ENCODE measurements at regions not wholly inside any gene's neighbourhood (a gene's known extent, or its start where the extent isn't known, plus 50 kb on each side); places are given as distances from the start of the nearest gene placed in this dataset.

DNA sequence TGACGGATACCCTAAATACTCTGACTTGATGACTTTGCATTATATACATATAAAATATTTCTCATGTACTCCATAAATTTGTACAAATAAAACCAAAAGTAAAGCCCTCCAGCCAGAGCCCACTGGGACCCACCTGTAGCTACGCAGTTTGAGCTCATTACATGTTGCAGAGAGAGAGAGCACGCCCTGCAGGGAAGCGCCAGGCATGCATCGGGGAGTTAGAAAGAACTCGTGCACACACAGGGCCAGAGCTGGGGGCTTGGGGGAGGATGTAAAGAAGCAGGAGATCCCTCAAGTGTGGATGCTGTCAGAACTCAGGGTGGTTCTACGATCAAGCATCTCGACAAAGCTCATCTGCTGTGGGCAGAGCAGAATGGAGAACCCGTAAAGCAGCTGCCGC lies 178.5 kb upstream of the RTL1 start:
- Histone ChIP-seq H3K9me3 (no peaks in the 10 kb centered on the region), H3K36me3 (no peaks in the 10 kb centered on the region), H3K4me1 (peaks cover 8% of the 10 kb centered on the region), H3K27ac (no peak overlapping the region), H3K4me3 (no peak overlapping the region), H3K27me3 (no peaks in the 10 kb centered on the region)
- DNase-seq (ENCODE audit: extremely low spot score in 2 of 2) = peak in 1 of 2 donors; percentile 47
- TF ChIP-seq POLR2A (IDR thresholded peaks at IDR 0.05) (no peak), POLR2AphosphoS5 (IDR thresholded peaks at IDR 0.05; ENCODE audit: insufficient read depth in 1 of 2, low read depth in 1 of 2) (no peak)
- TF ChIP-seq, protein P1, sequence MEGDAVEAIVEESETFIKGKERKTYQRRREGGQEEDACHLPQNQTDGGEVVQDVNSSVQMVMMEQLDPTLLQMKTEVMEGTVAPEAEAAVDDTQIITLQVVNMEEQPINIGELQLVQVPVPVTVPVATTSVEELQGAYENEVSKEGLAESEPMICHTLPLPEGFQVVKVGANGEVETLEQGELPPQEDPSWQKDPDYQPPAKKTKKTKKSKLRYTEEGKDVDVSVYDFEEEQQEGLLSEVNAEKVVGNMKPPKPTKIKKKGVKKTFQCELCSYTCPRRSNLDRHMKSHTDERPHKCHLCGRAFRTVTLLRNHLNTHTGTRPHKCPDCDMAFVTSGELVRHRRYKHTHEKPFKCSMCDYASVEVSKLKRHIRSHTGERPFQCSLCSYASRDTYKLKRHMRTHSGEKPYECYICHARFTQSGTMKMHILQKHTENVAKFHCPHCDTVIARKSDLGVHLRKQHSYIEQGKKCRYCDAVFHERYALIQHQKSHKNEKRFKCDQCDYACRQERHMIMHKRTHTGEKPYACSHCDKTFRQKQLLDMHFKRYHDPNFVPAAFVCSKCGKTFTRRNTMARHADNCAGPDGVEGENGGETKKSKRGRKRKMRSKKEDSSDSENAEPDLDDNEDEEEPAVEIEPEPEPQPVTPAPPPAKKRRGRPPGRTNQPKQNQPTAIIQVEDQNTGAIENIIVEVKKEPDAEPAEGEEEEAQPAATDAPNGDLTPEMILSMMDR (IDR thresholded peaks at IDR 0.05) = no peak
- intact Hi-C loops (cut with DNase I) = no loop called here

DNA sequence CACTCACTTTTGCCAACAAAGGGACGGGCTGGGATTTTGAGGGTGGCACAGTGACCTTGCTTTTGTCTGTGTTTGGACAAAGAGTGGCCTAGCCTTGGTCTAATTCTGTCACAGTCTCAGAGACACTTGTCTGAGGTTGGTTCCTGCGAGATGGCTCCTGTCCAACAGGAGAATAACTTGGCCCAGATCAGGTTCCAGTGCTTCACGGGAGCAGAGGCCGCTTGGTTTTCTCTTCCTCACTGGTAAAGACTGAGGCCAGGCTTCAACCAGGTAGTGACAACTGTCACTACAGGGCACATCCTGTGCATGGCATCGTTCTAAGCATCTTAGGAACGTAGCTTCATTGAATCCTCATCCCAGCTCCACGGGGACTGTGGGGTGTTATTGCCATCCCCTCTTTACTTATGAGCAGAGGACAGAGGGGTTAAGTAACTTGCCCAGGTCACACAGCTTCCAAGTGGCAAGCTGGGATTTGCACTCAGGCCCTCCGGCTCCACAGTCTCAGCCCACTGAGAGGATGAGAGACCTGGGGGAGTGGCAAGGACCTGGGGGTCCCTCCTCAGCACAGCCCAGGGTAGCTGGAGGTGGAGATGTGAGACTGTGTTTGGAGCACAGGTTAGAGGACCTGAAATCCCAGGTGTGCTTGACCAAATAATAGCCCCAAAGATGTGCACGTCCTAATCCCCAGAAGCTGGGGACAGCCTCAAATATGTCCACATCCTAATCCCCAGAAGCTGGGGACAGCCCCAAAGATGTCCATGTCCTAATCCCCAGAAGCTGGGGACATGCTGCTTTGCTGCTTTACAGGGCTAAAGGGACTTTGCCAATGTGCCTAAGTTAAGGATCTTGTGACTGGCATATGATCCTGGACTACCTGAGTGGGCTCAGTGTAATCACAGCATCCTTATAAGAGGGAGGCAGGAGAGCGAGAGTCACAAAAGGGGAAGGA lies 179.2 kb upstream of the RTL1 start:
- Histone ChIP-seq H3K4me3 (no peak overlapping the region), H3K27ac (no peak overlapping the region), H3K9me3 (no peaks in the 10 kb centered on the region), H3K4me1 (peaks cover under 1% of the 10 kb centered on the region), H3K36me3 (no peaks in the 10 kb centered on the region), H3K27me3 (no peaks in the 10 kb centered on the region)
- TF ChIP-seq POLR2A (IDR thresholded peaks at IDR 0.05) = no peak
- TF ChIP-seq, protein P1 (IDR thresholded peaks at IDR 0.05) = no peak
- TF ChIP-seq POLR2AphosphoS5 (IDR thresholded peaks at IDR 0.05; ENCODE audit: insufficient read depth in 1 of 2, low read depth in 1 of 2) = no peak
- intact Hi-C loops (cut with DNase I) = no loop called here
- peak in 1 of 2 donors; percentile 47 for DNase-seq (ENCODE audit: extremely low spot score in 2 of 2)

DNA sequence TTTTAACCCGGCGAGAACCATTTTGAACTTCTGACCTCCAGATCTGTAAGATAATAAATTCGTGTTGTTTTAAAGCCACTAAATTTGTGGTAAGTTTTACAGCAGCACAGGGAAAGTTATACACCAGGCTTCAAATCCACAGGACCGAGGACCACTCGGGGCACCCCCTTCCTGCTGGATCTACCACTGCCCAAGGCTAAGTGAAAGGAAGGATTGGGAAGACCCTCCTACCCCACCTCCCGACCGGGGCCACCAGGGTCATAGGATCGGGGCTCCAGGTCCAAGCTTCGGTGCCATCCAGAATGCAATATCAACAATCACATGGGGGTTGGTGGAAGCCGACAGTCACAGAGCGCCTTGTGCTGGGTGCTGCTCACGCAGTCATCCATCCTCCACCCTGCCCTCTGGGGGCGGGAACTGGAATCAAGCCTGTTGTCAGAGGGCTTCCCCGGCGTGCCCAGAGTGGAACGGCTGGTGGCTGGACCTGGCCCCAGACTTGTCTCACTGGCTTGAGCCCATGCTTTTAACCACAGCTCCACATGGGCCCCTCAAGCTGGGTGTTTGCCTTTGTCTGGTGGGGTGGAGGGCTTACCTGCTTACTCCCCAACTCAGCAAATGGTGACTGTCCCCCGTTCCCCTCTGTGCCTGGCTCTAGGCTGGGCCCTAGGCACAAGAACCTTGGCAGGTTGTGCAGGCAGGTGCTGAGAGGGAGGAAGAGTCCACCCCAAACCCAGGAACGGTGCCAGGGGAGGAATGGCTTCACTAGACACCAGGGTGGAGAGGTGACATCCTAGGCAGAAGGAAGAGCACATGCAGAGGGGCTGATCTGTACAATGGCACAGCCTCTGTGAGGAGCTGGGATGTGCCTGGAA lies 180.3 kb upstream of the RTL1 start:
- Histone ChIP-seq H3K4me1 (peaks cover 4% of the 10 kb centered on the region), H3K4me3 (no peak overlapping the region), H3K9me3 (no peaks in the 10 kb centered on the region), H3K27ac (no peak overlapping the region), H3K36me3 (no peaks in the 10 kb centered on the region), H3K27me3 (no peaks in the 10 kb centered on the region)
- DNase-seq (ENCODE audit: extremely low spot score in 2 of 2) = no peak
- intact Hi-C loops (cut with DNase I) = no loop called here
- TF ChIP-seq POLR2A (IDR thresholded peaks at IDR 0.05) (no peak), POLR2AphosphoS5 (IDR thresholded peaks at IDR 0.05; ENCODE audit: insufficient read depth in 1 of 2, low read depth in 1 of 2) (no peak)
- TF ChIP-seq, protein P1 (IDR thresholded peaks at IDR 0.05) = no peak

DNA sequence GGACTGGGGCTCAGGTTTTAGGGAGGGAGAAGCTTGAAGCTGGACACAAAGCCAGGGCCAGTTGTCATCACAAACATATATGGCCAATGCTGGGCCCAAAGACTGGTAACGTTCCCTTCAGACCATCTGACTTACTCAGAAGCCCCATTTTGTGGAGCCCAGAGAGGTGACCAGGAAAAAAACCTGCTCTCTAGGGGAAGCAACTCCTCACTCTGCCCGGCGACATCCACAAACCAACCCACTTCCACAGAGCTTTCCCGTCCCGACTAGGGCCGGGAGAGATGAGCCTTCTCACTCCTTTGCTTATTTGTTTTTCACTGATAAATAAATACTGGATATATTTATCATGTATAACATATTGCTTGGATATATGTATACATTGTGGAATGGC lies 180.9 kb upstream of the RTL1 start:
- intact Hi-C loops (cut with DNase I) = no loop called here
- TF ChIP-seq POLR2AphosphoS5 (IDR thresholded peaks at IDR 0.05; ENCODE audit: insufficient read depth in 1 of 2, low read depth in 1 of 2) (no peak), POLR2A (IDR thresholded peaks at IDR 0.05) (no peak)
- TF ChIP-seq, protein P1 (IDR thresholded peaks at IDR 0.05) = no peak
- DNase-seq (ENCODE audit: extremely low spot score in 2 of 2) = no peak
- H3K27me3 ChIP-seq = no peaks in the 10 kb centered on the region
- no peaks in the 10 kb centered on the region for H3K36me3 ChIP-seq
- H3K4me3 ChIP-seq = no peak overlapping the region
- H3K4me1 ChIP-seq = peaks cover 4% of the 10 kb centered on the region
- H3K27ac ChIP-seq = no peak overlapping the region
- no peaks in the 10 kb centered on the region for H3K9me3 ChIP-seq

All from vagina (tissue), 2 donors.